Neural progenitor cell (in vitro differentiated cells): ENCODE measurements at regions not wholly inside any gene's neighbourhood (a gene's known extent, or its start where the extent isn't known, plus 50 kb on each side); places are given as distances from the start of the nearest gene placed in this dataset.

Experiments used
- DNase-seq: peaks from one replicate; pipeline ENCODE4 v3.0.0-alpha.2; 2016; ENCODE audit warnings: low spot score
- H2AFZ ChIP-seq: fragments of 200-600 bp; sonication (generic); replicated peaks from 2 replicates; pipeline ENCODE4 v1.6.1; 2016; ENCODE audit warnings: antibody characterized with exemption
- H3F3A ChIP-seq: fragments of 200-600 bp; sonication (generic); 2 replicates; pipeline ENCODE4 v1.6.1; 2016; ENCODE audit warnings: antibody characterized with exemption, low read depth
- H3K27ac ChIP-seq: fragments of 200-600 bp; sonication (generic); 2 replicates; pipeline ENCODE4 v1.5.1; 2016; ENCODE audit warnings: mild to moderate bottlenecking
- H3K27me3 ChIP-seq: fragments of 200-600 bp; sonication (generic); 2 replicates; pipeline ENCODE4 v1.6.1; 2016; ENCODE audit warnings: mild to moderate bottlenecking, moderate library complexity
- H3K36me3 ChIP-seq: fragments of 200-600 bp; sonication (generic); 2 replicates; pipeline ENCODE4 v1.5.1; 2016
- H3K4me1 ChIP-seq: fragments of 200-600 bp; sonication (generic); 2 replicates; pipeline ENCODE4 v1.6.1; 2016; ENCODE audit warnings: mixed run types
- H3K4me2 ChIP-seq: fragments of 200-600 bp; sonication (generic); 2 replicates; pipeline ENCODE4 v1.6.1; 2016
- H3K4me3 ChIP-seq: fragments of 200-600 bp; sonication (generic); 2 replicates; pipeline ENCODE4 v1.5.1; 2016
- H3K79me2 ChIP-seq: fragments of 200-600 bp; sonication (generic); 2 replicates; pipeline ENCODE4 v1.6.1; 2016; ENCODE audit warnings: low read depth
- H3K9ac ChIP-seq: fragments of 200-600 bp; sonication (generic); 2 replicates; pipeline ENCODE4 v1.6.1; 2016
- H3K9me3 ChIP-seq: fragments of 200-600 bp; sonication (generic); 2 replicates; pipeline ENCODE4 v1.5.1; 2016; ENCODE audit warnings: low read depth
- H4K20me1 ChIP-seq: fragments of 200-600 bp; sonication (generic); 2 replicates; pipeline ENCODE4 v1.6.1; 2016; ENCODE audit warnings: low read depth
- H3K27ac Mint-ChIP-seq: 3 replicates; pipeline ENCODE4 v1.8.0; 2021; ENCODE audit warnings: mixed read lengths
- H3K27me3 Mint-ChIP-seq: 2 replicates; pipeline ENCODE4 v1.8.0; 2022; ENCODE audit warnings: low read depth, mild to moderate bottlenecking, inconsistent platforms, moderate library complexity, mixed read lengths; ENCODE audit not compliant: insufficient read depth
- H3K36me3 Mint-ChIP-seq: 3 replicates; pipeline ENCODE4 v1.8.0; 2021; ENCODE audit warnings: mixed read lengths
- H3K4me1 Mint-ChIP-seq: 3 replicates; pipeline ENCODE4 v1.8.0; 2021; ENCODE audit warnings: mixed read lengths
- H3K4me3 Mint-ChIP-seq: 3 replicates; pipeline ENCODE4 v1.8.0; 2021; ENCODE audit warnings: mild to moderate bottlenecking, moderate library complexity, mixed read lengths
- H3K9me3 Mint-ChIP-seq: 3 replicates; pipeline ENCODE4 v1.8.0; 2020; ENCODE audit warnings: mixed read lengths
- EZH2 ChIP-seq: fragments of 200-600 bp; sonication (generic); IDR thresholded peaks from 2 replicates; pipeline ENCODE4 v1.6.1; 2017; ENCODE audit warnings: antibody characterized with exemption, mild to moderate bottlenecking, moderate library complexity
- EZH2phosphoT487 ChIP-seq: fragments of 200-600 bp; sonication (generic); IDR thresholded peaks from 2 replicates; pipeline ENCODE4 v1.6.1; 2017; ENCODE audit warnings: antibody characterized with exemption
- TF ChIP-seq, protein P1 (sequence below): fragments of 200-600 bp; sonication (generic); IDR thresholded peaks from 2 replicates; pipeline ENCODE4 v1.5.1; 2017; ENCODE audit warnings: antibody characterized with exemption, mild to moderate bottlenecking

DNA sequence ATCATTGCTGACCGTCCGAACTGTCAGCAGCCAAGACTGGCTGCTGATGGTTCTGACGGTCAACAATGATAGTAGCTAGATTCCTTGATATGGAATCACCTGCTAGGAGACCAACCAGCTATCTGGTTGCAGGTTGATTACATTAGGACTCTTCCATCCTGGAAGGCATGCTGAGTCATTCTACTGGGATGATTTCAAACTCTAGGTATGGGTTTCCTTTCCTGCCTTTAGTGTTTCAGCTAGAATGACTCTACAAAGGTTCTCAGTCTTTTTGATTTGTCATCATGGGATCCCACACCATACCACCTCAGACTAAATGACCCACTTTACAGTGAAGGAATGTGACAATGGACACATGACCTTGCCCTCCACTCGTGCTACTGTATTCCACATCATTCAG lies 138.1 kb upstream of the KL start:
- H3K27me3 Mint-ChIP-seq, result peaks cover 3% of the 10 kb centered on the region
- H4K20me1 ChIP-seq, result no peaks in the 10 kb centered on the region
- H3K4me2 ChIP-seq, result no peak overlapping the region
- no peaks in the 10 kb centered on the region for H3K79me2 ChIP-seq
- no peaks in the 10 kb centered on the region for H3K4me1 ChIP-seq
- no peaks in the 10 kb centered on the region for H3K36me3 ChIP-seq
- DNase-seq, result no peak
- H3K36me3 Mint-ChIP-seq, result no peaks in the 10 kb centered on the region
- TF ChIP-seq, protein P1, sequence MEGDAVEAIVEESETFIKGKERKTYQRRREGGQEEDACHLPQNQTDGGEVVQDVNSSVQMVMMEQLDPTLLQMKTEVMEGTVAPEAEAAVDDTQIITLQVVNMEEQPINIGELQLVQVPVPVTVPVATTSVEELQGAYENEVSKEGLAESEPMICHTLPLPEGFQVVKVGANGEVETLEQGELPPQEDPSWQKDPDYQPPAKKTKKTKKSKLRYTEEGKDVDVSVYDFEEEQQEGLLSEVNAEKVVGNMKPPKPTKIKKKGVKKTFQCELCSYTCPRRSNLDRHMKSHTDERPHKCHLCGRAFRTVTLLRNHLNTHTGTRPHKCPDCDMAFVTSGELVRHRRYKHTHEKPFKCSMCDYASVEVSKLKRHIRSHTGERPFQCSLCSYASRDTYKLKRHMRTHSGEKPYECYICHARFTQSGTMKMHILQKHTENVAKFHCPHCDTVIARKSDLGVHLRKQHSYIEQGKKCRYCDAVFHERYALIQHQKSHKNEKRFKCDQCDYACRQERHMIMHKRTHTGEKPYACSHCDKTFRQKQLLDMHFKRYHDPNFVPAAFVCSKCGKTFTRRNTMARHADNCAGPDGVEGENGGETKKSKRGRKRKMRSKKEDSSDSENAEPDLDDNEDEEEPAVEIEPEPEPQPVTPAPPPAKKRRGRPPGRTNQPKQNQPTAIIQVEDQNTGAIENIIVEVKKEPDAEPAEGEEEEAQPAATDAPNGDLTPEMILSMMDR, result no peak
- TF ChIP-seq EZH2, result no peak
- TF ChIP-seq EZH2phosphoT487, result no peak
- no peak overlapping the region for H3K27ac Mint-ChIP-seq
- no peaks in the 10 kb centered on the region for H3K4me1 Mint-ChIP-seq
- H3K4me3 ChIP-seq, result no peak overlapping the region
- no peak overlapping the region for H3K4me3 Mint-ChIP-seq
- no peaks in the 10 kb centered on the region for H3K9me3 Mint-ChIP-seq
- H3F3A ChIP-seq, result no peaks in the 10 kb centered on the region
- no peak overlapping the region for H3K9ac ChIP-seq
- H2AFZ ChIP-seq, result no peak overlapping the region
- H3K27me3 ChIP-seq, result no peaks in the 10 kb centered on the region
- H3K9me3 ChIP-seq, result no peaks in the 10 kb centered on the region
- no peak overlapping the region for H3K27ac ChIP-seq

DNA sequence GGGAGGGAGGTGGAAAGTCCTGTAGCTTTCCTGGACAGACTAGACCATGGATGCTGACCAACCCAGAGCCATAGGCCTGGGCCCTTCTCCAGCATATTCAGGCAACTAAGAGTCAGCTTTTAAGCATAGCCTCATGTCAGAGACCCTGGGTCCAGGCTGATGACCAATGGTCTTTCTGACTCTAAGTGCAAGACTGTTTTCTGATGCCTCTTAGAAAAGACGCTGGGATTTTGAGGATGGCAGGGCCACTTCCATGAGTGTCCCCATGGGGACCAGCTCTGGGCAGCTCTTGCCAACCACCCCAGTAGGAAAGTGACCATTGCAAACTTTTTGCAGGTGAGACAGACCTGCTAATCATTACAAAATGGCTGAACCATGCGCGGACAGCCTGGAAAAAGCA lies 135.6 kb upstream of the KL start:
- no peaks in the 10 kb centered on the region for H3F3A ChIP-seq
- no peak overlapping the region for H3K4me3 ChIP-seq
- H3K9ac ChIP-seq, result no peak overlapping the region
- H3K27me3 ChIP-seq, result no peaks in the 10 kb centered on the region
- no peaks in the 10 kb centered on the region for H3K9me3 ChIP-seq
- Mint-ChIP-seq H3K4me3 (no peak overlapping the region), H3K27me3 (no peaks in the 10 kb centered on the region), H3K36me3 (no peaks in the 10 kb centered on the region), H3K4me1 (no peaks in the 10 kb centered on the region), H3K27ac (no peak overlapping the region), H3K9me3 (no peaks in the 10 kb centered on the region)
- no peak for DNase-seq
- H4K20me1 ChIP-seq, result no peaks in the 10 kb centered on the region
- TF ChIP-seq, protein P1, result no peak
- TF ChIP-seq EZH2, result no peak
- TF ChIP-seq EZH2phosphoT487, result no peak
- no peak overlapping the region for H2AFZ ChIP-seq
- no peaks in the 10 kb centered on the region for H3K36me3 ChIP-seq
- H3K4me1 ChIP-seq, result no peaks in the 10 kb centered on the region
- H3K27ac ChIP-seq, result no peak overlapping the region
- no peaks in the 10 kb centered on the region for H3K79me2 ChIP-seq
- no peak overlapping the region for H3K4me2 ChIP-seq

DNA sequence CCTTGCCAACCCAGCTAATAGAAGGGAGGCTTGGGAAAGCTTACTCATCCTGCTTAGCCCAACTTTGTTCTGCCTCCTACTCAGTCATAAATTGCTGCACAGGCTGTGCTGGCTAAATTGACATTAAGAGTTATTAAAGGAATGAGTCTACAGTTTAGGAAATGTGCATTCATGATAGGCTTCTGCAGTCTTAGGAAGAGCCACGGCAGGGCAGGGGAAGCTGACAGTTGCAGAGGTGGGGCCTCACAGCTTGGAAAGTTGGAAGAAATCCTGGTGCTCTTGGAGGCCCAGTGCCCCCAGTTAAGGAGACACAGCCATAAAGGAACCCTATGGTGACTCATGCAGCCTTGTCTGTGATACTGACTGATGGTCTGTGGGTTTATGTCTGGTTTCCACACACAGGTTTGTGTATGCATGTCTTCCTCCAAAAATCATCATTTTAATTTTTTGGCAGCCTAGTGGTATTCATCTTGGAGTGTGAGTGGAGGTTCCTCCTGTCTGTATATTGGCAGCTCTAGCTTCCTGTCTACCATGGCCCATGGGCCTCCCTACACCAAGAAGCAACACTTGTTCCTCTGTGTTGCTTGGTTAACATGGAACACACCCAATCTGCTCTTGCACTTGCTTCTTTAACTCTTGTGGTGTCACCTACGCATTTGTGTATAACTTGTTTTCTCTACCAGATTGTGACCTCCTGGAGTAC lies 135.0 kb upstream of the KL start:
- no peaks in the 10 kb centered on the region for H3K27me3 Mint-ChIP-seq
- no peak overlapping the region for H3K4me3 Mint-ChIP-seq
- no peak overlapping the region for H2AFZ ChIP-seq
- H3K27ac Mint-ChIP-seq, result no peak overlapping the region
- no peaks in the 10 kb centered on the region for H3K36me3 ChIP-seq
- H3K27me3 ChIP-seq, result no peaks in the 10 kb centered on the region
- DNase-seq, result no peak
- H3K4me1 Mint-ChIP-seq, result no peaks in the 10 kb centered on the region
- H3K79me2 ChIP-seq, result no peaks in the 10 kb centered on the region
- no peak overlapping the region for H3K9ac ChIP-seq
- TF ChIP-seq EZH2phosphoT487 (no peak), EZH2 (no peak)
- TF ChIP-seq, protein P1, result no peak
- no peak overlapping the region for H3K4me2 ChIP-seq
- H4K20me1 ChIP-seq, result no peaks in the 10 kb centered on the region
- H3K9me3 ChIP-seq, result no peaks in the 10 kb centered on the region
- no peaks in the 10 kb centered on the region for H3F3A ChIP-seq
- no peak overlapping the region for H3K4me3 ChIP-seq
- no peaks in the 10 kb centered on the region for H3K9me3 Mint-ChIP-seq
- no peaks in the 10 kb centered on the region for H3K4me1 ChIP-seq
- H3K36me3 Mint-ChIP-seq, result no peaks in the 10 kb centered on the region
- no peak overlapping the region for H3K27ac ChIP-seq
